AG10803 (cell line): ENCODE measurements at regions not wholly inside any gene's neighbourhood (a gene's known extent, or its start where the extent isn't known, plus 50 kb on each side); places are given as distances from the start of the nearest gene placed in this dataset.

Experiments
- DNase-seq: peaks from one replicate; pipeline ENCODE4 v3.0.0; 2010; ENCODE audit warnings: low read depth
- H3K4me3 ChIP-seq: 2 replicates; pipeline ENCODE4 v1.5.1; 2011; ENCODE audit warnings: mild to moderate bottlenecking, low read length, control low read depth
- CTCF ChIP-seq: conservative IDR thresholded peaks from 2 replicates; pipeline ENCODE4 v1.5.1; 2011; ENCODE audit warnings: mild to moderate bottlenecking, low read length, control low read depth, inconsistent platforms

DNA sequence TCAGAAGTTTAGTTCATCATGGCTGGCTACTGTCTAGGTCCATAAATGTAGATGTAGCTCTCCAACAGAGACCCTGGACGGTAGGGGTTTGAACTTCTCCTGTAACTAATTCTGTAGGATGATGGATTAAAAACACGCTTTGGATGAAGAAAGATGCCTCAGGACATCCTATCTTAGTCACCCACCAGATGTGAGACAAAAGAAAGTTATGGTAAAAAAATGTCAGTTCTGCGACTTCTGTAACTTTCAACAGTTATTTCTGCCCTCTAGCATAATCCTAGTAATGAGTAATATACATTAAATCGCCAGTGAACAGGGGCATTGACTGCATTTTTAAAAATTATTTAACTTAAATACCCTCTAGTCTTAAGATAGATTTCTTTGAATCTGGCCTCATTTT, 210.1 kb upstream of the LRATD1 start:
- no peak for TF ChIP-seq CTCF
- H3K4me3 ChIP-seq: no peak overlapping the region
- no peak for DNase-seq

DNA sequence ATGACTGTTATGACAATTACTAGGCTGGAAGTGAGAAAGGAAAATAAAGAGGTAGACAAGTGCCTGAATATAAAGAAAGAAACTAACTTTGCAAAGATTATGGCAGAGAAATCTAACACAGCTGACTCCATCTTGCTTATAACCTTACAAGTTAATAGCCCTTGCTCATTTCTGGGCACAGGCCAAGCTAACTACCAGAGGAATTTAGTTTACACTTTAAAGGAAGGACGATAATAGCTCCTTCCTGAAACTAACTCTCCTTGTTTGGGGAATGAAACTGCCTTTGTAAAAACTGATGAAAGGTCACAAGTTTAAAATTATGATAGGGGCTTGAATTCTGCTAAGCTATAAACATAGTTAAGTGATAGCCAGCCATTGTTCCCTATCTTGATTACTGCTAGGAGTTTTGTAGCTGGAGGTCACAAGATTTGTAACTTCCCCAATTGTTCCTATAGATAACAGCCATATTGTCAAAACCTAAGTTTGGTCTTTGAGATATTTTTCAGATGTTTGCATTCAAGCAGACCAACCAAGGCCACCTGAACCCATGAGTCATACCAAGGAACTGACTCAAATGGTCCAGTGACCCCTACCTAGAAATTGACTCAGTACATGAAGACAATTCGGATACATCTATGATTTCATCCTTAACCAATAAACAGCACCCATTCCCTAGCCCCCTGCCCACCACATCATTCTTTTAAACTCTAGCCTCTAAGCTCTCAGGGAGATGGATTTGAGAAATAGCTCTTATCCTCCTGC, 209.2 kb upstream of the LRATD1 start:
- DNase-seq: no peak
- H3K4me3 ChIP-seq: no peak overlapping the region
- no peak for TF ChIP-seq CTCF

GRCh38 chr2:14424478-14425390, 207.8 kb upstream of the LRATD1 start:
- no peak overlapping the region for H3K4me3 ChIP-seq
- TF ChIP-seq CTCF: no peak
- no peak for DNase-seq

DNA sequence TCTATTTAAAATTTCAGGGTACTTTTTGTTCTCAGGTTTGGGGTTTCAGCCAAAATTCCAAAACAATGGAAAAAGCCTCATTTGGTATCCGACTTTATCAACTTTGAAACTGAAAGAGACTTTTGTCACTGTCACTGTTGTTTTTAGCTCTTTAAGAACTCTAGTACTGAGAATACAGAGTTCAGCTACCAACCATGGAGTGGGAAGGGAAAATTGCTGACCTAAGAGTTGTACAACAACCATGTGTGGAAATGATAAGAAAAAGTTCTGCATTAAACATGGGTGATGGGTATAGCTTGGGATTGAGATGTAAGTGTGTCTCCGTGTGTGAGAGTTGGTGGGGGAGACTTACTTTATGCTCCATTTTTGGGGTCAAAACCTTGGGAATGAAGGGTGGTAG, 206.6 kb upstream of the LRATD1 start:
- no peak overlapping the region for H3K4me3 ChIP-seq
- TF ChIP-seq CTCF: no peak
- no peak for DNase-seq

GRCh38 chr2:14428056-14428455, 204.5 kb upstream of the LRATD1 start:
- peak; percentile 89 for DNase-seq
- no peak overlapping the region for H3K4me3 ChIP-seq
- peak; percentile 56 for TF ChIP-seq CTCF

DNA sequence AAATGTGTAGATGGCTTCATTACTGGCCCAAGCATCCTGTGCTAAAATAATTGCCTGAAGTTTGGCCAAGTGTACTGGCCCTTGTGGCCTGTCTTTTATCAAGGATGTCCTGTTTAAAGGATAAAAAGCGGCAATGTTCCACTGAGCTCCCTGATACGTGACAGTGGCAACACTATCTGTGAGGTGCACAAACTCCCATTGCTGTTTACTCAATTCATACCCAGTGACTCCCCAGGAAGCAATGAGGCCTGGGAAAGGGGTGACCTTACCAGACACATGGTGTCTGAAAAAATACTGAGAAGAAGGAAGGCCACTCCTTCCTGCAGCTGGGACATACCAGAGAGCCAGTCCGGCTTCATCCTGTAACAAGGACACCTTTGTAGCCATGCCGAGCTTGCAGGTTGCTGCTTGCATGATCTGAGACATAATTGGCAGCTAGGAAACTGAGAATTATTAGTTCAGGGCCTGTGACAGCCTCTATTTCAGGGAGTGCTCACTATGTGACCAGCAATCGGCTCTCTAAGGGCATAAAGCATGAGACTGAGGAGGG, 198.5 kb upstream of the LRATD1 start:
- no peak for TF ChIP-seq CTCF
- no peak for DNase-seq

GRCh38 chr2:14445670-14446069, 186.8 kb upstream of the LRATD1 start:
- TF ChIP-seq CTCF: no peak
- no peak for DNase-seq

More for the DNA sequence above, 198.5 kb upstream of the LRATD1 start:
- H3K4me3 ChIP-seq: no peak overlapping the region

More at GRCh38 chr2:14445670-14446069, 186.8 kb upstream of the LRATD1 start:
- no peak overlapping the region for H3K4me3 ChIP-seq
